ENCODE measurements at regions not wholly inside any gene's neighbourhood (a gene's known extent, or its start where the extent isn't known, plus 50 kb on each side); places are given as distances from the start of the nearest gene placed in this dataset.

GRCh38 chr6:14451594-14452374 lies 334.2 kb downstream of the CD83 start:
- intact Hi-C loops (cut with micrococcal nuclease), result no loop called here
- Mint-ChIP-seq H3K27ac (peak overlapping the region in 1 of 2 donors; percentile 74), H3K27me3 (ENCODE audit: low read depth in 2 of 2) (no peaks in the 10 kb centered on the region), H3K4me3 (no peak overlapping the region), H3K36me3 (no peaks in the 10 kb centered on the region), H3K9me3 (peaks cover 0 to 3% of the 10 kb centered on the region in 2 donors), H3K4me1 (peaks cover 56 to 67% of the 10 kb centered on the region in 2 donors)
- no peak overlapping the region for H3K4me3 ChIP-seq (ENCODE audit: low read length)
- WGBS (ENCODE audit: insufficient coverage), result 75% methylated on average over 9 of the region's 9 CpGs
- ATAC-seq (no peak), DNase-seq (no peak)
- no peak for TF ChIP-seq CTCF (IDR thresholded peaks at IDR 0.05)
- peaks cover 63% of the 10 kb centered on the region for H3K4me1 ChIP-seq (ENCODE audit: control insufficient read depth, insufficient read depth, low read length)
- no peaks in the 10 kb centered on the region for H3K36me3 ChIP-seq (ENCODE audit: control insufficient read depth, insufficient read depth, low read length)
- no peak overlapping the region for H3K27ac ChIP-seq (ENCODE audit: low read length)
- H3K9me3 ChIP-seq (ENCODE audit: control insufficient read depth, insufficient read depth, low read length), result no peaks in the 10 kb centered on the region
- H3K27me3 ChIP-seq (ENCODE audit: control insufficient read depth, insufficient read depth, low read length), result no peaks in the 10 kb centered on the region

GRCh38 chr6:14452567-14453527 lies 335.3 kb downstream of the CD83 start:
- intact Hi-C loops (cut with micrococcal nuclease), result no loop called here
- WGBS (ENCODE audit: insufficient coverage), result 6% methylated on average over 17 of the region's 17 CpGs
- peaks cover 63% of the 10 kb centered on the region for H3K4me1 ChIP-seq (ENCODE audit: control insufficient read depth, insufficient read depth, low read length)
- peak overlapping the region; percentile 66 for H3K27ac ChIP-seq (ENCODE audit: low read length)
- Mint-ChIP-seq H3K4me1 (peaks cover 56 to 67% of the 10 kb centered on the region in 2 donors), H3K27me3 (ENCODE audit: low read depth in 2 of 2) (peaks cover 0 to 3% of the 10 kb centered on the region in 2 donors), H3K9me3 (peaks cover 0 to 3% of the 10 kb centered on the region in 2 donors), H3K4me3 (peak overlapping the region; percentile 73), H3K36me3 (no peaks in the 10 kb centered on the region), H3K27ac (peak overlapping the region; percentile 52 to 74)
- H3K27me3 ChIP-seq (ENCODE audit: control insufficient read depth, insufficient read depth, low read length), result no peaks in the 10 kb centered on the region
- no peak for TF ChIP-seq CTCF (IDR thresholded peaks at IDR 0.05)
- no peaks in the 10 kb centered on the region for H3K36me3 ChIP-seq (ENCODE audit: control insufficient read depth, insufficient read depth, low read length)
- no peak overlapping the region for H3K4me3 ChIP-seq (ENCODE audit: low read length)
- DNase-seq, result peak in 1 of 2 donors; percentile 69
- H3K9me3 ChIP-seq (ENCODE audit: control insufficient read depth, insufficient read depth, low read length), result no peaks in the 10 kb centered on the region
- ATAC-seq, result peak; percentile 65 to 76 (median 68)

GRCh38 chr6:14453712-14454472 lies 336.3 kb downstream of the CD83 start:
- Mint-ChIP-seq H3K4me1 (peaks cover 56 to 67% of the 10 kb centered on the region in 2 donors), H3K36me3 (no peaks in the 10 kb centered on the region), H3K27me3 (ENCODE audit: low read depth in 2 of 2) (peaks cover 0 to 11% of the 10 kb centered on the region in 2 donors), H3K27ac (peak overlapping the region; percentile 52 to 74), H3K4me3 (peak overlapping the region; percentile 73), H3K9me3 (no peaks in the 10 kb centered on the region)
- Histone ChIP-seq H3K4me1 (ENCODE audit: control insufficient read depth, insufficient read depth, low read length) (peaks cover 63% of the 10 kb centered on the region), H3K27ac (ENCODE audit: low read length) (no peak overlapping the region), H3K9me3 (ENCODE audit: control insufficient read depth, insufficient read depth, low read length) (no peaks in the 10 kb centered on the region), H3K4me3 (ENCODE audit: low read length) (no peak overlapping the region), H3K27me3 (ENCODE audit: control insufficient read depth, insufficient read depth, low read length) (no peaks in the 10 kb centered on the region), H3K36me3 (ENCODE audit: control insufficient read depth, insufficient read depth, low read length) (no peaks in the 10 kb centered on the region)
- 89% methylated on average over 4 of the region's 6 CpGs for WGBS (ENCODE audit: insufficient coverage)
- DNase-seq, result no peak
- no peak for TF ChIP-seq CTCF (IDR thresholded peaks at IDR 0.05)
- intact Hi-C loops (cut with micrococcal nuclease), result no loop called here
- no peak for ATAC-seq
